ENCODE measurements at regions not wholly inside any gene's neighbourhood (a gene's known extent, or its start where the extent isn't known, plus 50 kb on each side); places are given as distances from the start of the nearest gene placed in this dataset.
"Not testable (repeated sequence)": the region's sequence is repeated elsewhere in the genome, so short reads cannot be mapped to it uniquely, and the experiment has no call there.

- no peak overlapping the region for H3K4me3 ChIP-seq
- H3K9me3 ChIP-seq (ENCODE audit: low read depth), result no peaks in the 10 kb centered on the region
- TF ChIP-seq EZH2phosphoT487 (IDR thresholded peaks at IDR 0.05; ENCODE audit: insufficient read depth, low read depth) (no peak), EZH2 (IDR thresholded peaks at IDR 0.05; ENCODE audit: insufficient read depth, poor library complexity, severe bottlenecking) (no peak)
- H3K9ac ChIP-seq, result no peak overlapping the region
- no peaks in the 10 kb centered on the region for H3K4me1 ChIP-seq (ENCODE audit: insufficient read depth)
- DNase-seq, result peak; percentile 16
- WGBS, 2 experiments (ENCODE audit: low coverage in 1 of 2, low lambda C conversion rate in 2 of 2, missing lambda C conversion rate in 2 of 2), result 19 to 29% methylated on average over 2 of the region's 2 CpGs
- H3K9me2 ChIP-seq (ENCODE audit: insufficient read depth), result no peaks in the 10 kb centered on the region
- H3K27ac ChIP-seq, result no peak overlapping the region
- H3K27me3 ChIP-seq (replicated peaks; ENCODE audit: insufficient read depth), result peaks cover 20% of the 10 kb centered on the region
- no peaks in the 10 kb centered on the region for H3F3A ChIP-seq (ENCODE audit: insufficient read depth)
- H3K4me2 ChIP-seq (ENCODE audit: unreplicated experiment), result no peak overlapping the region
- in situ Hi-C loops (cut with MboI), result no loop called here
- H4K20me1 ChIP-seq (ENCODE audit: insufficient read depth), result no peaks in the 10 kb centered on the region
- H3K79me2 ChIP-seq (ENCODE audit: insufficient read depth), result no peaks in the 10 kb centered on the region
- H3K36me3 ChIP-seq (ENCODE audit: low read depth), result no peaks in the 10 kb centered on the region
- H2AFZ ChIP-seq, result no peak overlapping the region
These were observed 127.0 kb downstream of the CCNG2 start for GRCh38 chr4:77284036-77284435.

DNA sequence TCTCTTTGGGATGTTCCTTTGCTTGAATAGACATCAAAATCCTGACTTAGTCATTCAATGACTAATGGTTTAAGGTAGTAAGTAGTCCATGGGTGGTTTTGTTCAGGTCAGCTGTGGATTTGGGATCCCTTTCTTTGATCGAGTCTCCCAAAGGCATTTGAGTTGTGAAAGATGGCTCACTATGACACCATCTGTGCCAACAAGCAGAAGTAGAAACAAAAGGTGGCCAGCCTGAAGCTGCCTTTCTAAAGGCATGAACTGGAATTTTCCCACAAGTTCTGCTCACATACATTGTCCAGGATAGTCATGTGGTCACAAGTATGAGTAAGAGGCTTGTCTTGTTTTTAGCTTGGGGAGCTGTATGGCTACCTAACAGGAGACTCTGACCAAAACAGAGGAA lies 129.9 kb downstream of the CCNG2 start:
- H3K9me2 ChIP-seq (ENCODE audit: insufficient read depth), result no peaks in the 10 kb centered on the region
- H4K20me1 ChIP-seq (ENCODE audit: insufficient read depth), result no peaks in the 10 kb centered on the region
- DNase-seq, result no peak
- WGBS, 2 experiments (ENCODE audit: low coverage in 1 of 2, low lambda C conversion rate in 2 of 2, missing lambda C conversion rate in 2 of 2), result 68 to 92% methylated on average over 1 of the region's 1 CpG
- H3K9me3 ChIP-seq (ENCODE audit: low read depth), result no peaks in the 10 kb centered on the region
- in situ Hi-C loops (cut with MboI), result no loop called here
- no peak overlapping the region for H3K27ac ChIP-seq
- no peaks in the 10 kb centered on the region for H3K36me3 ChIP-seq (ENCODE audit: low read depth)
- no peaks in the 10 kb centered on the region for H3K4me1 ChIP-seq (ENCODE audit: insufficient read depth)
- H3F3A ChIP-seq (ENCODE audit: insufficient read depth), result no peaks in the 10 kb centered on the region
- no peak overlapping the region for H3K4me3 ChIP-seq
- H3K9ac ChIP-seq, result no peak overlapping the region
- H3K4me2 ChIP-seq (ENCODE audit: unreplicated experiment), result no peak overlapping the region
- H2AFZ ChIP-seq, result no peak overlapping the region
- TF ChIP-seq EZH2 (IDR thresholded peaks at IDR 0.05; ENCODE audit: insufficient read depth, poor library complexity, severe bottlenecking) (no peak), EZH2phosphoT487 (IDR thresholded peaks at IDR 0.05; ENCODE audit: insufficient read depth, low read depth) (no peak)
- H3K79me2 ChIP-seq (ENCODE audit: insufficient read depth), result no peaks in the 10 kb centered on the region
- H3K27me3 ChIP-seq (replicated peaks; ENCODE audit: insufficient read depth), result peaks cover 14% of the 10 kb centered on the region; the same call in 1 of the 2 replicates

DNA sequence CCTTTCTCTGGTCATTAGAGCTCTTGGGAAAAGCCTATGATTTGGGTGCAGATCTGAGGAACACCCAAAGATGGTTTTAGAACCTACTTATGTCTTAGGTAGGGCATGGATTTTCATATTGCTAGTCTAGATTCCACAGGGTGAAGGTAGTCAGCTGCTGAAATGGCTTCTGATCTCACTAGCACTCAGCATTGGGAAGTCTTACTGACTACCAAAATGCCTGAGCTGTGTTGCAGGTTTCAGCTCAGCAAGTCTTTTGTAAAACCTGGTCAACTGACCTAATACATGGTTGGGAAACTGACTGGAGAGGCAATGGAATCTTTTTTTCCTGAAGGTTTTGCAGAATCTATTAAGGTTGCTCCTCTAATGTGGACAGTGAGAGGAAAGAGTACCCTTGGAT lies 136.4 kb downstream of the CCNG2 start:
- TF ChIP-seq EZH2phosphoT487 (IDR thresholded peaks at IDR 0.05; ENCODE audit: insufficient read depth, low read depth), result no peak
- no peak for TF ChIP-seq EZH2 (IDR thresholded peaks at IDR 0.05; ENCODE audit: insufficient read depth, poor library complexity, severe bottlenecking)

DNA sequence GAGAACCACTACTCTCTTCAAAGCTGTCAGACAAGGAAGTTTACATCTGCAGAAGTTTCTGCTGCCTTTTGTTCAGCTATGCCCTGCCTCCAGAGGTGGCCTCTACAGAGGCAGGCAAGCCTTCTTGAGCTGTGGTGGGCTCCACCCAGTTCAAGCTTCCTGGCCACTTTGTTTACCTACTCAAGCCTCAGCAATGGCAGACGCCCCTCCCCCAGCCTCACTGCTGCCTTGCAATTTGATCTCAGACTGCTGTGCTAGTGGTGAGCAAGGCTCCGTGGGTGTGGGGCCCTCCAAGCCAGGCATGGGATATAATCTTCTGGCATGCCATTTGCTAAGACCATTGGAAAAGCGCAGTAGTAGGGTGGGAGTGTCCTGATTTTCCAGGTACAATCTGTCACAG lies 144.0 kb downstream of the CCNG2 start:
- H3K9me2 ChIP-seq (ENCODE audit: insufficient read depth); in situ Hi-C loops (cut with MboI); H3K9ac ChIP-seq; H2AFZ ChIP-seq; H3K27ac ChIP-seq; H3K4me1 ChIP-seq (ENCODE audit: insufficient read depth); H3K4me3 ChIP-seq; H3K79me2 ChIP-seq (ENCODE audit: insufficient read depth); H3K9me3 ChIP-seq (ENCODE audit: low read depth); H3F3A ChIP-seq (ENCODE audit: insufficient read depth); H3K36me3 ChIP-seq (ENCODE audit: low read depth); DNase-seq; H3K4me2 ChIP-seq (ENCODE audit: unreplicated experiment); H4K20me1 ChIP-seq (ENCODE audit: insufficient read depth): not testable (repeated sequence)
- peaks cover 13% of the 10 kb centered on the region; the same call in 1 of the 2 replicates for H3K27me3 ChIP-seq (replicated peaks; ENCODE audit: insufficient read depth)
- WGBS, 2 experiments (ENCODE audit: low coverage in 1 of 2, low lambda C conversion rate in 2 of 2, missing lambda C conversion rate in 2 of 2), result 26 to 38% methylated on average over 3 of the region's 3 CpGs

More for the DNA sequence above, 136.4 kb downstream of the CCNG2 start:
- H3K27ac ChIP-seq, result no peak overlapping the region
- H3K4me2 ChIP-seq (ENCODE audit: unreplicated experiment), result no peak overlapping the region
- H3K9ac ChIP-seq, result no peak overlapping the region
- H3K4me3 ChIP-seq, result no peak overlapping the region
- H3K9me2 ChIP-seq (ENCODE audit: insufficient read depth), result no peaks in the 10 kb centered on the region
- no peaks in the 10 kb centered on the region for H3K9me3 ChIP-seq (ENCODE audit: low read depth)
- no peaks in the 10 kb centered on the region for H4K20me1 ChIP-seq (ENCODE audit: insufficient read depth)
- H3F3A ChIP-seq (ENCODE audit: insufficient read depth), result no peaks in the 10 kb centered on the region
- no peaks in the 10 kb centered on the region for H3K4me1 ChIP-seq (ENCODE audit: insufficient read depth)
- no peaks in the 10 kb centered on the region for H3K79me2 ChIP-seq (ENCODE audit: insufficient read depth)
- no peak overlapping the region for H2AFZ ChIP-seq
- no peak for DNase-seq
- H3K27me3 ChIP-seq (replicated peaks; ENCODE audit: insufficient read depth), result 0 out of 2 replicates have a peak, but pooled peaks cover 8% of the 10 kb centered on the region
- no peaks in the 10 kb centered on the region for H3K36me3 ChIP-seq (ENCODE audit: low read depth)
- in situ Hi-C loops (cut with MboI), result no loop called here

GRCh38 chr4:77305766-77306165 lies 148.8 kb downstream of the CCNG2 start:
- WGBS, 2 experiments (ENCODE audit: low coverage in 1 of 2, low lambda C conversion rate in 2 of 2, missing lambda C conversion rate in 2 of 2), result 8 to 13% methylated on average over 2 of the region's 2 CpGs
- Histone ChIP-seq H3K27me3 (replicated peaks; ENCODE audit: insufficient read depth) (peaks cover 16% of the 10 kb centered on the region; the same call in 1 of the 2 replicates), H2AFZ (no peak overlapping the region), H3K9ac (no peak overlapping the region), H3K27ac (no peak overlapping the region), H3K36me3 (ENCODE audit: low read depth) (no peaks in the 10 kb centered on the region), H3F3A (ENCODE audit: insufficient read depth) (no peaks in the 10 kb centered on the region), H3K9me3 (ENCODE audit: low read depth) (no peaks in the 10 kb centered on the region), H3K4me1 (ENCODE audit: insufficient read depth) (peaks cover 2% of the 10 kb centered on the region; the same call in 1 of the 2 replicates), H3K9me2 (ENCODE audit: insufficient read depth) (no peaks in the 10 kb centered on the region), H3K4me2 (ENCODE audit: unreplicated experiment) (no peak overlapping the region), H3K4me3 (no peak overlapping the region), H3K79me2 (ENCODE audit: insufficient read depth) (no peaks in the 10 kb centered on the region), H4K20me1 (ENCODE audit: insufficient read depth) (no peaks in the 10 kb centered on the region)
- no peak for DNase-seq
- in situ Hi-C loops (cut with MboI), result no loop called here
- no peak for TF ChIP-seq EZH2phosphoT487 (IDR thresholded peaks at IDR 0.05; ENCODE audit: insufficient read depth, low read depth)
- TF ChIP-seq EZH2 (IDR thresholded peaks at IDR 0.05; ENCODE audit: insufficient read depth, poor library complexity, severe bottlenecking), result no peak

Data from GM23248 (cell line).